Inferior parietal cortex (tissue), 1 donor: ENCODE measurements at regions not wholly inside any gene's neighbourhood (a gene's known extent, or its start where the extent isn't known, plus 50 kb on each side); places are given as distances from the start of the nearest gene placed in this dataset.
"Not testable (repeated sequence)": the region's sequence is repeated elsewhere in the genome, so short reads cannot be mapped to it uniquely, and the experiment has no call there.

Experiments
- DNase-seq: peaks from one replicate; pipeline ENCODE4 v3.0.0-alpha.2; 2016; ENCODE audit errors: extremely low spot score

DNA sequence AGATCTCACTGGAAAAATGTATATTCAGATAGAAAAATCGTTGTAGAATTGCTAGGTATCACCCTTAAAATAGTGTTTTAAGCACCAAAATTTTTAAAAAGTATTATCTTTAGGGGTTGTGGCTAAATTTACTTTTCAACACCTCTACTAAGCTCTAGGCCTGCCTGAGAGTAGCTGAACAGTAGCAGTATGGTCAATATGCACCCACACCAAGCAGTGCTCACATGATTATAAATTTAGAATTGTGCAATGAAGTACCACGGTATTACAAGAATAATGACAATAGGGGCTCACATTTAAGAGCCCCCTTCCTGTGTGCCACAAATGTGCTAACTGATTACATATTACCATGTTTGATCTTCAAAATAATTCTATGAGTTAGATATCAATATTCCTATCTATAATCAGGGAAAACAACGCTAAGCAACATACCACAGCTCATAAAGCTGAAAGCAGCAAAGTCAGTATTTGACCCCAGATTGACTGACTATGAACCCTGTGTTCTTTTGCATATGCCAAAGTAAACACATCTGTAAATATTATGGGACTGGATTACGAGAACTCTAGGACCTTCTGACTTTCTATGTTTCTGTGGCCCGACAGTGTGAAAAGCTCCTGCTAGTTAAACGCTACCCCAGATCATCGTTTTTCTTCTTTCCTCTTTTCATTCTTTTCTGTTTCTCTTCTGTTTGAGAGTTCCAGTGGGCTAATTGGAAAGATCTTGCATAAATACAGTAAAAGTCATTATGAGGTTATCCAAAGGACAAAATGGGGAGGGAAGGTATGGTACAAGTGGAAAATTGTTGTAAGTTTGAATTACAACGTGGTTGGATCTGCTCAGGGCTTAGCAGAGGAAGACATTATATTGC, 201.1 kb upstream of the C1orf87 start:
- no peak for DNase-seq

DNA sequence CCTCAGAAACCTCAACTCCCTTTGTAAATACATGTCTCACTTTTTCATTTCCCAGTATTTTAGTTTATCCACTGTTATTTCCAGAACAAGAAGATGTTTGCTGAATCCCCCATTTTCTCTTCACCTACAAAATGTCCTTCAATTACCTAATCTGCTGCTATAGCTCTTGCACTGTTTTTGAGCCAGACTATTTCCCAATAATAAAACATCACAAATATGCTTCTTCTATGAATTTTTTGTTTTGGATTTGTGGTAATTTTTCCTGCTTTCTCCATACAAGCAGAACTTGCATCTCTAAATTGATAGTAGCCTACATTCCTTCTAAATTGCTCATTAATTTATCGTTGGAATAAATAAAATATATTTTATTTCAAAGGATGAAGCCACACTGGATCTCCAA, 199.6 kb upstream of the C1orf87 start:
- DNase-seq, result no peak

DNA sequence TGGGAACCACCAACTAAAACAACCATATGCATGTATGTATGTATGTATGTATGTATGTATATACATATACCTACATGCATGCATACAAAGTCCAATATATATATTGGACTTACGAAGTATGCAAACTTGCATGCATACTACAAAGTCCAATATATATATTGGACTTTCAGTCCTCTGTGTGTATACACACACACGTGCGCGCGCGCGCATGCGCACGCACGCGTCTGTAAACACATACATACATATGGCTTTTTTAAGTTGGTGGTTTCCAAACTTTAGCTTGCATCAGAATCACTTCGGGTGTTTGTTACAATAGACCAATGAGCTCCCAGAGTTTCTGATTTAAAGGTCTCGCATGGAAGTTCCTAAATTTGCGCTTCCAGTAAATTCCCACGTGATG, 197.5 kb upstream of the C1orf87 start:
- no peak for DNase-seq

GRCh38 chr1:60268451-60268850, 194.9 kb upstream of the C1orf87 start:
- no peak for DNase-seq

GRCh38 chr1:60265560-60266535, 192.3 kb upstream of the C1orf87 start:
- no peak for DNase-seq

DNA sequence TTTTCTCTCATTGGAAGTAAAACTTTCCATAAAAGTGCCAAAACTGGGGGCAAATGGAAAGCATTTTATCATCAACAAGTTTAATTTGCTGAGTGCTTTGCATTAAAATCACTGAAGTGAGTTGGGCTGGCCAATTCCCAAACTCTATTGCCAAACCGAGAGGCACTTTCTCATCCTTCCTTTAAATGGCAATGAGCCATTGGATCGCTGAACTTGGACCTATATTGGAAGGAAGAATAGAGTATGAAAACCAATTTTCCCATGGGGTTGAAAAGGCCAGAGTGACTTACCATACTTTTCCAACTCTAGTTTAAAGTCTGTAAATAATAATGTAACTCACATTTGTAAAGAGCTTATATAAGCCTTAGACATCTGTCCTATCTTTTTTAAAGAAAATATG, 189.1 kb upstream of the C1orf87 start:
- no peak for DNase-seq

DNA sequence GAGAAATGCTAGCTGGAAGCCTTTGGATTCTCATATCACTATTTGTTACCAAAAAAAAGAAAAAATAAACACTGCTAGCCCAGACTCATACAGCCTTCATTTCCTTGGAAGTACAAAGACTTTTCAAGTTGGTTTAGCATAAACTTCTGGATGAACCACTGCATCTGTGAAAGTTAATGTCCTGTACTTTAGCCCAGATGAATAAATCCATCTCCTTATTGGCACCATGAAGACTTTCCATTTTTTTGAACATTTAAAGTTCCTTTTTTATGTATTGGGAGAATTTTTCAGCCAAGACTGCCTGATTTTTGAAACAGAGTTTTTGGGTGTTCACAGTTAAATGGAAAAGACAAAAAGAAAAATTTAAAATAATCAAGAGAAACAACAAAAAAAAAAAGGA, 184.0 kb upstream of the C1orf87 start:
- no peak for DNase-seq

- no peak for DNase-seq
These were observed 182.0 kb upstream of the C1orf87 start for GRCh38 chr1:60255565-60255964.

DNA sequence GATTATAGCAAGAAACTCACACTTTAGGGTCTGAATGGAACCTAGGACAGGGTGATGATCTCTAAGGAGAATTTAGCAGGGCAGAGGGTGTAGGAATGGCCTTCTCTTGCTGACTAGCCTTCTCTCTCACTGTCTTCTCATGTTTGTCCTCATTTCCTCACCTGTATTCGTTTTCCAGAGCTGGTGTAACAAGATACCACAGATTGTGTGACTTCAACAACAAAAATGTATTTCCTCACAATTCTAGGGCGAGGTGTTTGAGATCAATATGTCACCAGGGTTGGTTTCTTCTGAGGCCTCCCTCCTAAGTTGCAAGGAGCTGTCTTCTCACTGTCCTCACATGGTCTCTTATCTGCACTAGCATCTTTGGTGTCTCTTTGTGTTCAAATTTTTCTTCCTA, 177.9 kb upstream of the C1orf87 start:
- DNase-seq, result no peak

- DNase-seq, result not testable (repeated sequence)
These were observed 173.9 kb upstream of the C1orf87 start for GRCh38 chr1:60247467-60247866.

- DNase-seq, result no peak
These were observed 171.8 kb upstream of the C1orf87 start for GRCh38 chr1:60245324-60245723.

DNA sequence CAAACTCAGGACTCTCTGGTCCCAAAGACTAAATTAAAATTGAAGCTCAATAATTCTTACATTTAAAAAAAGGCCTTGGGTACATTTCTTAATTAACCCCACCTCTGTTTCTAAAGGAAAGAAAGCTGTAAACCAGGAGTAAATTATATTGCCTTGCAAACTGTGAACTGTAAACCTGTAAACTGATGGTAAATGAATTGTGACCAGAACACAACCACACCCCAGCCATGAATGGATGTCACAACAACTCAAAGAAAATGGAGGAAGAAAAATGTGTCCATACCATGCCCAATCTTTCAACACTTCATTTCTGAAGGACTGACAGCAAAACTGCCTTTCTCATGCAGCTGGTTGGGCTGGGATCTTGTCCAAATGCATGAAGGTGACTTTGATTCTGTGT, 171.3 kb upstream of the C1orf87 start:
- DNase-seq, result no peak

- no peak for DNase-seq
These were observed 161.7 kb upstream of the C1orf87 start for GRCh38 chr1:60235275-60235674.

DNA sequence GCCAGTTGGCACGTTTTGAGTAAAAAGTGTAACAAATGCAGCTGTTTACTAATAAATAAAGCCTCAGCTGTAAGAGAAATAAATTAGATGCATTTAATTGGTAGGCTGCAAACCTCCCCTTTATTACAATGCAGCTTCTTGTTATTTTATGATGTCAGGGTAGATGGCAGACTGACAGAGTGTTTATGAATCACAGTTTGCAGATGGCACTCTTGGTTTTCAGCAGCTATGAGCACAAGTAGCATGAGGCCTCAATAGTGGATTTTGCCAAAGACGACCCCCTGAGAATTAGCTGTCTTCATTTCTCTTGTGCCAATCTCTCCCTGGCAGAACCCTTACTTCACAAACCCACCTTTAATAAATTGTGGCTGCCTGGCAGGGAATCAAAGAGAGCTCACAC, 161.2 kb upstream of the C1orf87 start:
- no peak for DNase-seq

DNA sequence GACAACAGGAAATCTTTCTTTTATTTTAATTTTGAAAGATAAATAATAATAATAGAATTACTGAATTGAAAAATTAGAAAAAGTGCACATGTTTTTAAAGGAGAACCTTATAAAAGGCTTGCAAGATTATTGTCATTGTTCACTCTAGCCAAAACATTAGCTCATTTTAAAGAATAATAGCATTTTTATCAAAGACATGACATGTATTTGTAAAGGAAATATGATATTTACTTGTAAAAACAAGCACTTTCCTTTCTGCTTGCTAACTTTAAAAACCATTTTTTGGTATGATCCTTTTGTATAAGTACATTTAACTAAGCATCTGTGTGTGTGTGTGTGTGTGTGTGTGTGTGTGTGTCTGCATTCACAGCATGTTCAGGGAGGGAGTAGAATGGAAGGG, 156.3 kb upstream of the C1orf87 start:
- no peak for DNase-seq

GRCh38 chr1:60228041-60228491, 154.5 kb upstream of the C1orf87 start:
- no peak for DNase-seq

DNA sequence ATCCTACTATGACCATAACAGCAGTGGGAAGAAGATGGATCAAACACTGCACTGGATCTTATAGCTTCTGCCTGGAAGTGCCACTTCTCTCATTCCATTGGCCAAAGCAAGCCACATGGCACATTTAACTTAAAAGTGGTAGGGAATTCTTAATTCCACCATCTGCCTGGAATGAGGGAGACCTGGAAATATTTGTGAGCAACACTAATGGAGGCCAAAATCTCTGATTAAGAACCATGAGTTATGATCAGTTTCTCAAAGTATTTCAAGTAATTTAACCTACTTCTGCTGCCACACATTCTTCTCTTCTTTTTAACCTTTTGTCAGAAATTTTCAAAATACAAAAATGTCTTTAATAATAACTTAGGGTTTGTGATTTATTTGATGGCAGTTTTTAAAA, 154.0 kb upstream of the C1orf87 start:
- DNase-seq, result no peak

- no peak for DNase-seq
These were observed 151.9 kb upstream of the C1orf87 start for GRCh38 chr1:60225486-60225885.

GRCh38 chr1:60224523-60224922, 151.0 kb upstream of the C1orf87 start:
- DNase-seq, result no peak

- DNase-seq, result peak; percentile 26
These were observed 149.6 kb upstream of the C1orf87 start for GRCh38 chr1:60223158-60223557.

GRCh38 chr1:60222360-60223115, 149.0 kb upstream of the C1orf87 start:
- peak; percentile 22 for DNase-seq

DNA sequence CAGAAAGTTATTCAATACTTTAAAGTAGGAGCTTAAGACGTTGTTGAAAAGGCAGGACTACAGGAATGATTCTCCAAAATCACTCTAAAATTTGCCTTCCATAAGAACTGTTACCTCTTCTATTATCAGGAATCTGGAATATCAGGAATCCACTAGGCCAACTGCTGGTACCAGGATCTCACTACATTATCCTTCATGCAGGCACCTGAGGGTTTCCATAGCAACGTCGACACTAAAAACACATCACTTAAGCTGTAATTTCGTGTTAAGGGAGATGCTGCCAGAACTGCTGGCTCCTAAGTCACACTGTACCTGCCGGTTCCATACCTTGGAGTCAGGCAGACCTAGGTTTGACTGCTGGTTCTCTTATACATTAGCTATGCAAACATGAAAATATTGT, 139.7 kb upstream of the C1orf87 start:
- DNase-seq, result no peak
